Mesothelial cell of epicardium (in vitro differentiated cells): ENCODE measurements at regions not wholly inside any gene's neighbourhood (a gene's known extent, or its start where the extent isn't known, plus 50 kb on each side); places are given as distances from the start of the nearest gene placed in this dataset.

Experiments
- DNase-seq, 2 experiments: peaks; one replicate each; pipeline ENCODE4 v3.0.0; 2021; ENCODE audit warnings: low spot score in 2 of 2; ENCODE audit not compliant: unreplicated experiment in 2 of 2
- H3K27ac Mint-ChIP-seq: 2 replicates; pipeline ENCODE4 v1.8.0; 2021; ENCODE audit warnings: mixed read lengths
- H3K27me3 Mint-ChIP-seq: 2 replicates; pipeline ENCODE4 v1.8.0; 2021; ENCODE audit warnings: low read depth, mixed read lengths
- H3K36me3 Mint-ChIP-seq: 2 replicates; pipeline ENCODE4 v1.8.0; 2021; ENCODE audit warnings: mixed read lengths
- H3K4me1 Mint-ChIP-seq: 2 replicates; pipeline ENCODE4 v1.8.0; 2021; ENCODE audit warnings: mixed read lengths
- H3K4me3 Mint-ChIP-seq: 2 replicates; pipeline ENCODE4 v1.8.0; 2021; ENCODE audit warnings: mild to moderate bottlenecking, moderate library complexity, mixed read lengths
- H3K9me3 Mint-ChIP-seq: 2 replicates; pipeline ENCODE4 v1.8.0; 2021; ENCODE audit warnings: mixed read lengths
- CTCF ChIP-seq: fragments of 200-600 bp; sonication (generic); IDR thresholded peaks from one replicate; pipeline ENCODE4 v1.5.0; 2021; ENCODE audit warnings: antibody characterized with exemption; ENCODE audit not compliant: unreplicated experiment

- DNase-seq = no peak
- H3K4me1 Mint-ChIP-seq = peaks cover 7% of the 10 kb centered on the region
- peaks cover 11% of the 10 kb centered on the region for H3K9me3 Mint-ChIP-seq
- no peaks in the 10 kb centered on the region for H3K27me3 Mint-ChIP-seq
- H3K27ac Mint-ChIP-seq = no peak overlapping the region
- no peaks in the 10 kb centered on the region for H3K36me3 Mint-ChIP-seq
- no peak overlapping the region for H3K4me3 Mint-ChIP-seq
- TF ChIP-seq CTCF = no peak
These were observed 801.2 kb upstream of the PIK3C3 start for GRCh38 chr18:41153871-41154270.

GRCh38 chr18:41150316-41150715 lies 804.7 kb upstream of the PIK3C3 start:
- Mint-ChIP-seq H3K4me3 (no peak overlapping the region), H3K9me3 (no peaks in the 10 kb centered on the region), H3K27ac (no peak overlapping the region), H3K27me3 (no peaks in the 10 kb centered on the region), H3K4me1 (peaks cover 16% of the 10 kb centered on the region), H3K36me3 (no peaks in the 10 kb centered on the region)
- DNase-seq = no peak
- no peak for TF ChIP-seq CTCF

- DNase-seq = no peak
- Mint-ChIP-seq H3K27me3 (no peaks in the 10 kb centered on the region), H3K9me3 (no peaks in the 10 kb centered on the region)
These were observed 808.7 kb upstream of the PIK3C3 start for GRCh38 chr18:41146301-41146700.

GRCh38 chr18:41145516-41145915 lies 809.5 kb upstream of the PIK3C3 start:
- no peak overlapping the region for H3K4me3 Mint-ChIP-seq
- H3K27ac Mint-ChIP-seq = no peak overlapping the region

More at GRCh38 chr18:41146301-41146700, 808.7 kb upstream of the PIK3C3 start:
- peaks cover 13% of the 10 kb centered on the region for H3K4me1 Mint-ChIP-seq
- H3K36me3 Mint-ChIP-seq = no peaks in the 10 kb centered on the region
- no peak overlapping the region for H3K4me3 Mint-ChIP-seq
- TF ChIP-seq CTCF = no peak
- no peak overlapping the region for H3K27ac Mint-ChIP-seq

GRCh38 chr18:41144441-41144840 lies 810.6 kb upstream of the PIK3C3 start:
- H3K4me1 Mint-ChIP-seq = peaks cover 15% of the 10 kb centered on the region
- no peaks in the 10 kb centered on the region for H3K9me3 Mint-ChIP-seq
- no peaks in the 10 kb centered on the region for H3K27me3 Mint-ChIP-seq
- no peaks in the 10 kb centered on the region for H3K36me3 Mint-ChIP-seq
- DNase-seq = no peak
- no peak for TF ChIP-seq CTCF
- H3K27ac Mint-ChIP-seq = no peak overlapping the region
- no peak overlapping the region for H3K4me3 Mint-ChIP-seq

More at GRCh38 chr18:41145516-41145915, 809.5 kb upstream of the PIK3C3 start:
- Mint-ChIP-seq H3K36me3 (no peaks in the 10 kb centered on the region), H3K9me3 (no peaks in the 10 kb centered on the region), H3K27me3 (no peaks in the 10 kb centered on the region), H3K4me1 (peaks cover 15% of the 10 kb centered on the region)
- DNase-seq = no peak
- no peak for TF ChIP-seq CTCF

GRCh38 chr18:41140506-41140905 lies 814.5 kb upstream of the PIK3C3 start:
- H3K9me3 Mint-ChIP-seq = no peaks in the 10 kb centered on the region
- no peaks in the 10 kb centered on the region for H3K36me3 Mint-ChIP-seq
- H3K27ac Mint-ChIP-seq = no peak overlapping the region
- no peak for TF ChIP-seq CTCF
- no peaks in the 10 kb centered on the region for H3K27me3 Mint-ChIP-seq
- H3K4me3 Mint-ChIP-seq = no peak overlapping the region
- DNase-seq = no peak
- H3K4me1 Mint-ChIP-seq = peaks cover 6% of the 10 kb centered on the region
